Gastrocnemius medialis (tissue), 4 donors: ENCODE measurements at regions not wholly inside any gene's neighbourhood (a gene's known extent, or its start where the extent isn't known, plus 50 kb on each side); places are given as distances from the start of the nearest gene placed in this dataset.

ENCODE experiments used
- CTCF ChIP-seq, 5 experiments: fragments of 450-650 bp in 3 of 5; fragments of 200-600 bp in 2 of 5; sonication (generic) in 2 of 5; IDR thresholded peaks in 4 of 5; conservative IDR thresholded peaks in 1 of 5; 1 replicate in 4 of 5; 2 replicates in 1 of 5; pipeline ENCODE4 v1.5.1; 2016 to 2019; ENCODE audit warnings: antibody characterized with exemption in 5 of 5, mild to moderate bottlenecking in 3 of 5, moderate library complexity in 3 of 5
- POLR2A ChIP-seq, 2 donors: fragments of 450-650 bp; IDR thresholded peaks; one replicate each; pipeline ENCODE4 v1.6.1; 2017; ENCODE audit warnings: antibody characterized with exemption in 2 of 2, mild to moderate bottlenecking in 2 of 2, moderate library complexity in 2 of 2

- TF ChIP-seq POLR2A (IDR thresholded peaks at IDR 0.05) (no peak), CTCF (IDR thresholded peaks at IDR 0.05 in 4 of 5, conservative IDR thresholded peaks at IDR 0.05 in 1 of 5) (no peak)
Observed at GRCh38 chr3:159163656-159164055, 361.8 kb downstream of the MFSD1 start.
